Endothelial cell (in vitro differentiated cells): ENCODE measurements at regions not wholly inside any gene's neighbourhood (a gene's known extent, or its start where the extent isn't known, plus 50 kb on each side); places are given as distances from the start of the nearest gene placed in this dataset.

Source experiments
- DNase-seq: peaks from one replicate; pipeline ENCODE4 v3.0.0; 2021; ENCODE audit warnings: low spot score
- H3K27ac Mint-ChIP-seq: one replicate; pipeline ENCODE4 v1.8.0; 2021; ENCODE audit warnings: mixed read lengths, inconsistent platforms; ENCODE audit not compliant: unreplicated experiment
- H3K27me3 Mint-ChIP-seq: one replicate; pipeline ENCODE4 v1.8.0; 2021; ENCODE audit warnings: mild to moderate bottlenecking, moderate library complexity, mixed read lengths, inconsistent platforms; ENCODE audit not compliant: unreplicated experiment
- H3K36me3 Mint-ChIP-seq: one replicate; pipeline ENCODE4 v1.8.0; 2021; ENCODE audit warnings: mild to moderate bottlenecking, low read depth, mixed read lengths, inconsistent platforms; ENCODE audit not compliant: unreplicated experiment
- H3K4me1 Mint-ChIP-seq: one replicate; pipeline ENCODE4 v1.8.0; 2021; ENCODE audit warnings: mild to moderate bottlenecking, mixed read lengths, inconsistent platforms; ENCODE audit not compliant: unreplicated experiment
- H3K4me3 Mint-ChIP-seq: one replicate; pipeline ENCODE4 v1.8.0; 2021; ENCODE audit warnings: mild to moderate bottlenecking, mixed read lengths, inconsistent platforms; ENCODE audit not compliant: unreplicated experiment
- H3K9me3 Mint-ChIP-seq: one replicate; pipeline ENCODE4 v1.8.0; 2021; ENCODE audit warnings: mixed read lengths, inconsistent platforms; ENCODE audit not compliant: unreplicated experiment
- TF ChIP-seq, protein P1 (sequence below): fragments of 200-600 bp; sonication (generic); IDR thresholded peaks from one replicate; pipeline ENCODE4 v1.5.0; 2021; ENCODE audit warnings: antibody characterized with exemption; ENCODE audit not compliant: unreplicated experiment

DNA sequence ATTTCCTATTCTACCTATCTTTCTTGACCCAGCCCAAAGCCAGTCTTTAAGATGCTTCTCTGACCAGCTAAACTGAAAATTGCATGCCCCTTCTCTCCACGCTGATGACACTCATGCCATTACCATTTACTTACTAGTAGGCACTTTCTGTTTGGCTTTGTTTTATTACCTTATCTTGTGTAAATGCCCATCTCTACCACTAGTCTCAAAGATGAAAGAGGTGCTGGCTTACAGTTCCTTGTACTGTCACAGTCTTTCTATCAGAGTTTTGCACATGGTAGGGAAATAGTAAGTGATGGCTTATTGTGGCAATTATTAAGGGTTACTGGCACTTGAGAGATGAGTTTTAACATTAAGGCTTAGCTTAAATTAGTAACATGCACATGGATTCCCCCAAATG lies 352.1 kb downstream of the RBM43 start:
- Mint-ChIP-seq H3K4me3 (no peak overlapping the region), H3K4me1 (no peaks in the 10 kb centered on the region), H3K27me3 (no peaks in the 10 kb centered on the region), H3K9me3 (no peaks in the 10 kb centered on the region), H3K36me3 (no peaks in the 10 kb centered on the region), H3K27ac (no peak overlapping the region)
- TF ChIP-seq, protein P1, sequence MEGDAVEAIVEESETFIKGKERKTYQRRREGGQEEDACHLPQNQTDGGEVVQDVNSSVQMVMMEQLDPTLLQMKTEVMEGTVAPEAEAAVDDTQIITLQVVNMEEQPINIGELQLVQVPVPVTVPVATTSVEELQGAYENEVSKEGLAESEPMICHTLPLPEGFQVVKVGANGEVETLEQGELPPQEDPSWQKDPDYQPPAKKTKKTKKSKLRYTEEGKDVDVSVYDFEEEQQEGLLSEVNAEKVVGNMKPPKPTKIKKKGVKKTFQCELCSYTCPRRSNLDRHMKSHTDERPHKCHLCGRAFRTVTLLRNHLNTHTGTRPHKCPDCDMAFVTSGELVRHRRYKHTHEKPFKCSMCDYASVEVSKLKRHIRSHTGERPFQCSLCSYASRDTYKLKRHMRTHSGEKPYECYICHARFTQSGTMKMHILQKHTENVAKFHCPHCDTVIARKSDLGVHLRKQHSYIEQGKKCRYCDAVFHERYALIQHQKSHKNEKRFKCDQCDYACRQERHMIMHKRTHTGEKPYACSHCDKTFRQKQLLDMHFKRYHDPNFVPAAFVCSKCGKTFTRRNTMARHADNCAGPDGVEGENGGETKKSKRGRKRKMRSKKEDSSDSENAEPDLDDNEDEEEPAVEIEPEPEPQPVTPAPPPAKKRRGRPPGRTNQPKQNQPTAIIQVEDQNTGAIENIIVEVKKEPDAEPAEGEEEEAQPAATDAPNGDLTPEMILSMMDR: peak; percentile 38
- no peak for DNase-seq

DNA sequence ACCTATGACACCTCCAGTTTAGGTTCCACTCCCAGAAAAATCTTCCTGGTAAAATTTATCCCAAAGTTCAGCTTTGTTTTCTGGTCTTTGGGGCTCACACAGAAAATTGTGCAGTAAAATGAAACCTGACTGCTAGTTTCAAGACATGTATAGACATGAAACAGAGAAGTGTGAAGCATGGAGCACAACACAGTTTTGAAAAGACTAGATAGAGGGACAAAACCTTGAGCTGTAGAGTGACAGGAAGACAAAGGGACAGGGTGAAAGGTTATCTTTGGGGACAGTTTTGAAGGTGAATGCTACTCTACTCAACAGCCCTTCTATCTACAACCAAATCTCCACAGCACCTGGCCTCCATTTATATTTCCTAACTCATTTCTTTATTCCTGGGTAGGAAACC lies 352.6 kb downstream of the RBM43 start:
- H3K4me1 Mint-ChIP-seq: no peaks in the 10 kb centered on the region
- H3K27me3 Mint-ChIP-seq: no peaks in the 10 kb centered on the region
- DNase-seq: no peak
- H3K9me3 Mint-ChIP-seq: no peaks in the 10 kb centered on the region
- TF ChIP-seq, protein P1: no peak
- no peak overlapping the region for H3K27ac Mint-ChIP-seq
- no peaks in the 10 kb centered on the region for H3K36me3 Mint-ChIP-seq
- no peak overlapping the region for H3K4me3 Mint-ChIP-seq

DNA sequence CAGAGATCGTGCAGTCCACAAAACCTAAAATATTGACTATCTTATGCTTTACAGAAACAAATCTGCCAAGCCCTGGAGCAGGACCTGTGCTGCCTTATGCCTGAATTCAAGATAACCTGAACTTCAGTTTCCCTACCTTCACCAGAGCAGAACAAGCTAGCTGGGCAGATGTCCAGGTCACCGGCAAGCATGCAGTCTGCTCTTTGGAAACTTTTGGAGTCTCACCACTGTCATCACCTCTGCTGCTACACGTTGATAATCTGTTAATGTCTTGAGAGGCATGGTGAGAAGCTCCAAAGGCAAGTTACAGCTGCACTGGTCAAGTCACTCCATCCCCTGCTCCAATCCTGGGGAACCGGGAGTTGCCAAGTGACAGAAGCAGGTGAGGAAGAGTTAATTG lies 354.2 kb downstream of the RBM43 start:
- no peak for DNase-seq
- Mint-ChIP-seq H3K27ac (no peak overlapping the region), H3K9me3 (no peaks in the 10 kb centered on the region), H3K36me3 (no peaks in the 10 kb centered on the region), H3K4me3 (no peak overlapping the region), H3K27me3 (peaks cover 4% of the 10 kb centered on the region), H3K4me1 (no peaks in the 10 kb centered on the region)
- TF ChIP-seq, protein P1: no peak

DNA sequence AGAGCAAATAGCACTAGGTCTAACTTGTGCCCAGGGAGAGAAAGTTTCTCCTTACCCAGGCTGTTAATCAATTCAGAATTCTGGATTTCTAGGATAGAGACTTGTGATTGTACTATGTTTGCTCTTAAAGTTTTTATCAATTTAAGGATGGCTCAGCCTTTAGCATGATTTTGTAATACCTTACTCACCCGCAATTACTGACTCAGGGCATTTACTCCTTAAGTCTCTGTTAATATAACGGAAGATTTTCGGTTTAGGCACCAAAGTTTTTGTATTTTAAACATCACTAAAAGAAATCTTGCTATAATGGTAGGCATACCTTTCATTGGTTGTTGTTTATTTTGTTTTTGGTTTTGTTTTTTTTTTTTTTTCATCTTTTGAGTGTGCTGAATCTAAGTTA lies 358.2 kb downstream of the RBM43 start:
- Mint-ChIP-seq H3K4me3 (no peak overlapping the region), H3K27me3 (peaks cover 4% of the 10 kb centered on the region), H3K36me3 (no peaks in the 10 kb centered on the region), H3K4me1 (no peaks in the 10 kb centered on the region), H3K9me3 (no peaks in the 10 kb centered on the region), H3K27ac (no peak overlapping the region)
- no peak for DNase-seq
- TF ChIP-seq, protein P1: no peak

DNA sequence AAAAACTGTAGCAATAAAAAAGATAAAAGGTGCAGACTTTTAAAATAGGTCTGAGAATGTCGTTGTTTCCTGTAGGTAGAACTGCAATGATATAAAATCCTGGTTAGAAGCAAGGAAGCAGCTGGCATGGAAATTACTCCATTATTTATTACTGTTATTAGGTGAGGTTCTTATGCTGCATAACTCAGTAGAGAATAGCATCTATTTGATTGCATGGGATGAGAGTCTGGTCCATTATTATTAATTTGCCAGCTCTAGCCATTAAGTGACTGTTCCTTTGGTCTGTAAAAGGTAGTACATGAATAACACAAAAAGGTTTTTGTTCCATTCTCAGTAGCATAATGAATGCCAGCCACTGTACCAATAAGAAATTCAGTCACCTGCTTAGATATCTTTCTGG lies 358.6 kb downstream of the RBM43 start:
- H3K9me3 Mint-ChIP-seq: no peaks in the 10 kb centered on the region
- H3K36me3 Mint-ChIP-seq: no peaks in the 10 kb centered on the region
- DNase-seq: no peak
- H3K4me3 Mint-ChIP-seq: no peak overlapping the region
- no peak overlapping the region for H3K27ac Mint-ChIP-seq
- TF ChIP-seq, protein P1: no peak
- peaks cover 4% of the 10 kb centered on the region for H3K27me3 Mint-ChIP-seq
- H3K4me1 Mint-ChIP-seq: no peaks in the 10 kb centered on the region
